ENCODE measurements at regions not wholly inside any gene's neighbourhood (a gene's known extent, or its start where the extent isn't known, plus 50 kb on each side); places are given as distances from the start of the nearest gene placed in this dataset.
"Not testable (repeated sequence)": the region's sequence is repeated elsewhere in the genome, so short reads cannot be mapped to it uniquely, and the experiment has no call there.

DNA sequence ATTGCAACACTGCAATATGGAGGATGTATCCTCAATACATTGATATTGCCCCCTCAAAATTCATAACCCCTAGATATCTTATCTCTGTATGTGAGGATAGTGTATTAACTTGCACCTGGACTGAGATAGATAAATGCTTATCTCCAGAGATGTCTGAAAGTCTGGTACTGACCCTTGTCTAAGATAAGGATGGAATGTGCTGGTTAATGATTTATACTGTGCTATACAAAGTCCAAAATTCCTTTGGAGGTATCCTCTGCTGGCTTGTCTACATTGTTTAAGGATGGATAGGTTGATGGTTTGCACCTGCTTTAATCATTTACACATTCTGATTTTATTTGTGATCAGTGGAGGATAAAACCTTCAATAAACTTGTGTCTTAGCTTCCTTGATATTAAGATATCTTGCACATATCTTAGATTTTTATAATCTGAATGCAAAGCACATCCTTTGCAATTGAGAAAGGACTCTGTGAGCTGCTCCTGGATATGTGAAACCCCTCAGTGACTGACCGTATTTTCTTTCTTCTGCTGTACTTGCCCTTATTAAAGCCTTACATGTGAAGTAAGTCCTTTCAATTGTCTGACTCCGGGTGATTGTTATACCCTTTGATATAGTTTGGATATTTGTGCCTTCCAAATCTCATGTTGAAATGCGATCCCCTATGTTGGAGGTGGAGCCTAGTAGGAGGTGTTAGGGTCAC lies 430.3 kb upstream of the MAOA start:
- no peak for DNase-seq (ENCODE audit: low read depth)

DNA sequence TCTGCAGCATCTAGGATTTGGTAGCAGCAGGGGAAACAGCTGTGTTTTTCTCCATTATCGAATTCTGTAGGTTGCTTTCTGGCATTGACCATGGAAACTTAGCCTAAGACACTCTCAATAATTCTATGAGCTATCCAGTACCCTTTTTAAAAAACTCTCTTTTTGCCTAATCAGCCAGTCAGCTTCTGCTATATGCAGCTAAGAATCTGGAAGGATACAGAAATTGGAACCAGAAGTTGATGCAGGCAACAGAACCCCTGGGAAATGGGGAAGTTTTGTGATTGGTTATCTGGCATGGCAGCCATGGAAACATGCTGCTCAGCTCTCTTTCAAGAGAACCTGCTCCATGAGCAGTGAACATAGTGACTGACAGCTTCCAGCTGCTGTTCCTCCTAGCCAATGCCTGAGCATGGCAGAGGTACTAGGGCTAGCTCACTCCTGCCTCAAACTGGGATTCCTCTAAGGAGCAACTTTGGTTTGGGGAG lies 417.6 kb upstream of the MAOA start:
- DNase-seq (ENCODE audit: low read depth): no peak

DNA sequence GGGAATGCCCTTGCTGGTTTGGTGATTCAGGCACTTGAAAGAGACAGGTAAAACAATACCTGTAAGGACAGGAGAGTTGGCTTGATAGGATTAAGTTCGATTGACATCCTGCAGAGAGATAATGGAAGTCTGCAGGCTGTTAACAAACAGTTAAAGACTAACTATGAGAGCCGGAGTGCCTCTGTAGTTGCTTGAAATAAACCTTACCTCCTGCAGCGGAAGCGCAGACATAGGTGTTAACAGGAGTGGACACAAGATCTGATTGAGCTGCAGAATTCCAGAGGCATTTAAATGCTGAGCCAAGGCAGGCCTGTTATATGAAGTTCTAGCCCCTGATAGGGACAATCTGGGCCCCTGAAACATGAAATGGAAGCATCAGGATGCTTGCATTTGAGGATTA lies 416.7 kb upstream of the MAOA start:
- DNase-seq (ENCODE audit: low read depth): no peak

DNA sequence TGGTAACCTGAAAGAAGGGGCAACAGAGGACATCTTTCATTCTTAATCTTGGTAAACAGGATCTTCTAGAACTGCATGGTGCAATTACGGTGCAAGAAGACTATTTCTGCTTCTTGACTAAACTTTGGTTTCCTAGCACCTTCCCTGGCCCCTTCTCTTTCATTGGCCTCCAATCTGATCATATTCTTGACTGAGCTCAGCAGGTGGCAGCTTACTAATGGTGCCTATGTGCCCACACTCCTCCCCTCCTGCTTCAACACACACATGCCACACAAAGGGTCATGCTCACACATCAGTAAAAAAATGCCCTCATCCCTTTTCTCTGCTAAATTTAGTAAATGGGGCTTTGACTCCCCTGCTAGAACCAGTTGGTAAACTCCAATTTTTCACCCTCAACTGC lies 400.5 kb upstream of the MAOA start:
- DNase-seq (ENCODE audit: low read depth): no peak

DNA sequence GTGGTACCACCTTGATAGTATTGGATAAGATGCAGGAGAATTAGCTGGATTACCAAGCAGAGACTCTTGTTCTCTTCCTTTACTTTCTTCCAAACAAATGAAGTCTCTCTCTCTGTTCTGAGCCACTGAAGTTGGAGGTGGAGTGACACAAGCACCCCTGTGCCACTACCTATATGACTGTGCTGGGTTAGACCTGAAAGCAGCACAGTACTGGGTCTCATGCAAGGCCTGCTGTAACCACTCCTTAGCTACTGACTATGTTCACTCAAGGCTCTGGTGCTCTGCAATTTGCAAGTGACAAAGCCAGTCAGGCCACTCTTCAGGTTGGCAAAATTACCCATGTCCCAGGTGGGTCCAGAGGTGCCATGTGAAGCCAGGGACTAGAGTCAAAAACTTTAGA lies 389.6 kb upstream of the MAOA start:
- DNase-seq (ENCODE audit: low read depth): no peak

DNA sequence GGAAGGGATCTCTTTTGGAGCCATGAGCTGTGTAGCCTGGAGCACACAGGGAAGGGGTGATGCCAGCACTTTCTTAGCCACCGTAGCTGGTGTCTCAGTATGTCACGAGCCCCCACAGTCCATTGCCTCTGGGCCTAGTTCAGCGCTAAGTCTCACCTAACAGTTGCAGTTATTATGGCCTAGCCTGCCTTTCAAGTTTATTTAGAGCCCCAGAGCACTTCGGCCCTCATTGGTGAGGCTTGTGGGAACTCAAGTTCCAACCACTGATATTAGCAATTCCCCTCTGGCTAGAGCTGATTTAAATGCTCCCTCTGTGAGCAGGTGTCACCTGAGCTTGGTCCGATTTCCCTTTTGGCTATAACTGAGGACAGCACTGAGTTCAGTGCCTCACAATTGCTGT lies 388.4 kb upstream of the MAOA start:
- no peak for DNase-seq (ENCODE audit: low read depth)

DNA sequence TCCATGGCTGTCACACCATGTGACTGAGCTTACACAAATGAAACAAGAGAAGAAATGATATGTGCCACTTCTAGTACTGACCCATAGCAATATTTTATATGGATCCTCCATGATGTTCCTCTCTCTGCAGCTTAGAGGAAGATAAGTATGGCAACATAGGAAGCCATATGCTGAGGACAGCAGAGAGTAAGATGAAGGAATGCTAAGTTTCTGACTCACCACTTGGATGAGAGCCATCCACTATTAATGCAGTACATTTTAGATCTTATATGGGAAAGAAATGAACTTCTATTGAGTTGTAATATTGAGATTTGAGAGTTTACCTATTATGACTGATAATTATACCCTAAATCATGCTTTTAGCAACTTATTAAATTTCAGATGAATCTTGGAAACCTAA lies 386.9 kb upstream of the MAOA start:
- no peak for DNase-seq (ENCODE audit: low read depth)

DNA sequence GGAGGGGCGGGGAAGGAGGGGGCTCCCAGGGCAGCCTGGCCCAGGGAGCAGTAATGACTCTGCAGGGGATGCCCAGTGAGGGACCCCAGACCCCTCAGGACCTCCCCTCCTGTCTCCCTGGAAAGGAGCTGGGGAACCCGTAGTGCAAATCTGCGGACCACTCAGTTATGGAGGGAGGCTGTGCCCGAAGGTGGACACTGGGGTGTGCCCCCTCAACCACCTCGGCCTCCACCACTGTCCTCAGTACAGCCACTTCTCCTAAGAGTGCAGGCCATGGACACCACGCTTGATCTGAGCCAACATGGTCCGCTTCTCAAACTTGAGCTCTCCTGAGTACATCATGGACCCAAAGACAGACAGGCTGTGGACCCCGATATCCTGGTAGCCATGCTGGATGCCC lies 378.2 kb upstream of the MAOA start:
- DNase-seq (ENCODE audit: low read depth): no peak

DNA sequence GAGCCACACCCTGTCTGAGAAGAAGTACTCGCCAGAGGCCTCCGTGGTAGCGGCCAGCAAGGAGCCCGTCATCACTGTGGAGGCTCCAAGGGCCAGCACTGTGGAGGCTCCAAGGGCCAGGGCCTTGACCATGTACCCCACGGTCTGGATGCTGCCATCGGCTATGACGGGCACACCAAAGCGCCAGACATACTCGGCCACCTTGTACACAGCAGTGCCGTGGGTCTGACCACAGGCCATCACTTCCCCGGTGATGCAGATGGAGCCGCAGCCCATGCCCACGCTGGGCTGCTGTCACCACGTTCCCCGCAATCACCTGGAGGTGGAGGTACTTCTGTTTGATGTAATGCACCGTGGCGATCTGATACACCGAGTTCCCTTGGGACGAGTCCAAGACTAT lies 377.7 kb upstream of the MAOA start:
- no peak for DNase-seq (ENCODE audit: low read depth)

DNA sequence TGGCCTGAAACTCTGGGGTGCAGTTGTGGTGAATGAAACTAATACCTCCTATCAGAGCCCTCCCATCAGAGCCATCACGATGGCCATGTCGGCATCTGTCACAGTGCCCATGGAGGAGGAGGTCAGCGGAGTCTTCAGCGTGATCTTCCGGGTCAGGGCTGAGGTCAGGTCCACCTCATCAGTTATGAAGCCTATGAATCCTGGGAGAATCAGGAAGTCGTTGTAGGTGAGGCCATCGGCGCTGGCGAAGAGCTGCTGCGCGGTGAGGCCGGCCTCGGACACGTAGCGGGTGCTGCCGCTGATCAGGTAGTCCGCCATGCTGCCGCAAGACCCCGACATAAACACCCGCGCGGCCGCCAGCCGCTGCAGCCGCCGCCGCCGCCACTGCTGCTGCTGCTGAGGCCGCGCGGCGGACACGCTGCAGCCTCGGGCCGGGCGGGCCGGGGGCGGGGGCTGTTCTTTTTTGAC lies 376.7 kb upstream of the MAOA start:
- DNase-seq (ENCODE audit: low read depth): no peak

DNA sequence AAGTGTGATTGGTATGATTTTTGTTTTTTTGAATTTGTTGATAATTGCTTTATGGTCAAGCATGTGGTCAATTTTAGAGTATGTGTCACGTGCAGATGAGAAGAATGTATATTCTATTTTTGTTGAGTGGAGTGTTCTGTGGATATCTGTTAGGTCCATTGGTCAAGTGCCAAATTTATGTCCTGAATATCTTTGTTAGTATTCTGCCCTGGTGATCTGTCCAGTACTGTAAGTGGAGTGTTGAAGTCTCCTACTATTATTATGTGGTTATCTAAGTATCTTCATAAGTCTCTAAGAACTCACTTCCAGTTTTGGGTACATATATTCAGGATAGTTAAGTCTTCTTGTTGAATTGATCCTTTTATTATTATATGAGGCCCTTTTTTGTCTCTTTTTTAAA lies 372.9 kb upstream of the MAOA start:
- no peak for DNase-seq (ENCODE audit: low read depth)

DNA sequence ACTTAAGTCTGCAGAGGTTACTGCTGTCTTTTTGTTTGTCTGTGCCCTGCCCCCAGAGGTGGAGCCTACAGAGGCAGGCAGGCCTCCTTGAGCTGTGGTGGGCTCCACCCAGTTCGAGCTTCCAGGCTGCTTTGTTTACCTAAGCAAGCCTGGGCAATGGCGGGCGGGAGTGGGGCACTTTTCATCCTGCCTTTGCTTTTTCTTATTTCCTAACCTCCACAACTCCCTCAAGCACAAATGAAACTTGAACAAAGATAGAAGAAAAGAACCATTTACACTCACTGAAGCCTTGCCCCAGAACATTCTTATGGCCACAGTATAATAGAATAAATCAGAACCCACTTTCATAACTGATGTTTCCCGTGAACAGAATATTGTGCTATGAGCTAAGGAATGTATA lies 344.5 kb upstream of the MAOA start:
- DNase-seq (ENCODE audit: low read depth): not testable (repeated sequence)

DNA sequence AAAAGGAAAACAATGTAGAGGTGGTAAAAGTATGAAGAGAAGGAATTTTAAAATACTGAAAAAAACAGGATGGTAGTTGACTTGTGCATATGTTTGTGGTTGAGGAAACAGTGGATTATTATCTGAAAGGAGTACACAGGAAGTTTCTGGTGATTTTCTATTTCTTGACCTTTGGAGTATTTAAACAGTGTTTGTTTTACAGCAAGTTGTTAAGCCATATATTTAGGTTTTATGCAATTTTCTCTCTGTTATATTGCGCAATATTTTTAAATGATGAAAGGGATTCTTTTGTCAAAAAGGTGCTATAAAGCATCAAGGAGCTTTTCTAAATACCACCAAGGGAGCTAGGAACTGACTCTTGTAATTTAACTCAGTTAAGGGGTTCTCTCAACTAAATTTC lies 343.1 kb upstream of the MAOA start:
- no peak for DNase-seq (ENCODE audit: low read depth)

DNA sequence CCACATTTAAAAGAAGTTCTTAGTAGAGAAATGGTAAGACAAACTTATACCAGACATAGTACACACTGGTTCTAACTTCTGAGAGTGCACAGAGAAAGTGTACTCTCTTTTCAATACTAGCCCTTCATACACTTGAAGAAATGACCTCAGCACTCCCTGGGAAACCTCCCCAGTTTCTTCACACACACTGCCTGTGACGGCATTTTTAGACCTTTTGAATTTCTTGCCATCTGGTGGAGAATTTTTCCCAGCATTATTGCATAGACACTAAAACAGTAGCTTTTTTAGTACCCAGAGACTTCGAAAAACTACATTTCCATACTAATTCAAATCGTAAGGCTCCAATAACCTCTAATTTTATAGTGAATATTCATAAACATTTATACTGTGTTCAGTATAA lies 341.6 kb upstream of the MAOA start:
- no peak for DNase-seq (ENCODE audit: low read depth)

DNA sequence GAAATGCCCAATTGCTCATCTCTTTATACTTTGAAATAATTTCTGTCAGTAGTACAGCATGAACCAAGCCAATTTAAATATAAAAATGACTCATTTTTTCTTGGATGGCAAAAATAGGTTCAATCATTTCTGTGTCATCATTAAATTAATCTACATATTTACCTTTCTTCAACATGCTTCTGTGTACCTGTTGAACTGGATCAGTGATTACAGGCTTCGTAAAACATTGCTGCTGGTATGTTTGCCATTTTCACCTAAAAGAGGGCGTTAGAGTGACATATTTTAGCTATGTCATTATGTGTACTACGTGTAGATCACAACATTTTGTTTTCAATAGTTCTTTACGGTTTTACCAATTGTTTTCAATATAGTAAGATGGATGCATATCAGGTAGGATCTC lies 340.5 kb upstream of the MAOA start:
- DNase-seq (ENCODE audit: low read depth): no peak

DNA sequence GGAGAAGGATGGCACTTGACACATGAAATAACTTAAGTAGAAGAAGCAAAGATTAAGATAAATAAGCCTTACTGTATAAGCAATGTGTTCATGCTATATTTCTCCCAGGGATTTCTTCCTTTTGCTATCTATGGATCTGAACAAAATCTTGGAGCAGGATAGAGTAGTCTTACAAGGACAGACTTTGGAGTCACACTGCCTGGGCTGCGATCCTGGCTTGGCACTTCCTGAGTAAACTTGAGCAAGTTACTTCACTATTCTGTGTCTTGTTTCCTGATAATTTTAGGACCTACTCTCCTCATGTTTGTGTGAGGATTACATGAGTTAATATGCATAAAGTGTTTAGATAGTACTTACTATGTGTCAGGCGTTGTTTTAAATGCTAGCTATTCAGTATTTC lies 340.0 kb upstream of the MAOA start:
- DNase-seq (ENCODE audit: low read depth): no peak

DNA sequence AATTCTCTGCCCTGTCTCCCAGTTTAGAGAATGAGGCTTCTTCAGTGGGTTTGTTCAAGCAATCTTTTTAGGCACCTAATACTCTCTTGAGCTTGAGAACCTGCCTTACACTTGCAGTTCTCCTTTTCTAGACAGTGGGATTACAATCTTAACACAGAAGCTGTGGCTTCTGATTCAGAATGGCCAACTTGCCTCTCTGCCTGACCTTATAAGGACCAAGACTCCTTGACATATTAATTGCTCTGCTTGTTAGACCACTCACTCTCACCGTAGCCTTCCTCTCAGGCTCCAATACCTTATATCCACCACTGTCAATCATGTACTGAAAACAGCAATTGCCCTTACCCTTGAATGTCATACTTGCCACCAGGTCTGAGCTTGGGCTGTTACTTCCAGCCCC lies 338.7 kb upstream of the MAOA start:
- no peak for DNase-seq (ENCODE audit: low read depth)

DNA sequence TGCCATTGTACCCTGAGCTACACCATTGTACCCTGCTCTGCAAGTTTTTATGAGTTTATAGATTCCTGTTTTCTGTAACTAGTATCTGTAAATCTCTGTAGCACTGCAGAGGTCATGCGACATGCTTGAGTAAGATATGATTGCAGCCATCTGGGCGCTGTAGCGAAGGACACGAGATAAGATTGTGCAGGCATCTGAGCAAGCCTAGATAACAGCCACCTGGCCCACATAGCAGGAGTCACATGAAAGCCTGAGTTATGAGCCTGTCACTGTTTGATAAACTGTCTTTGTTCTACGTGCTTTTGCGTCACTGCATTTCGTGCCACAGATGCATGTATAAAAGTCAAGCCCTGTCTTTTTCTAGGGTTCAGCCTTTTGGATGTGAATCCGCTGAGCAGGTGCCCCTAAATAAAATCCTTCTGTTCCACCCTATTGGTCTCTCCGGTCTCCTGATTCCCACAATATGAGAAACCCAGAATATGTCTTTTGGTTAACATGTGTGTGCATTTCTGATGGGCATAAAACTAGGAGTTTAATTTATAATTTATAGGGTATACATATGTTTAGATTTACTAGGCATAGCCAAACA lies 327.6 kb upstream of the MAOA start:
- no peak for DNase-seq (ENCODE audit: low read depth)

DNA sequence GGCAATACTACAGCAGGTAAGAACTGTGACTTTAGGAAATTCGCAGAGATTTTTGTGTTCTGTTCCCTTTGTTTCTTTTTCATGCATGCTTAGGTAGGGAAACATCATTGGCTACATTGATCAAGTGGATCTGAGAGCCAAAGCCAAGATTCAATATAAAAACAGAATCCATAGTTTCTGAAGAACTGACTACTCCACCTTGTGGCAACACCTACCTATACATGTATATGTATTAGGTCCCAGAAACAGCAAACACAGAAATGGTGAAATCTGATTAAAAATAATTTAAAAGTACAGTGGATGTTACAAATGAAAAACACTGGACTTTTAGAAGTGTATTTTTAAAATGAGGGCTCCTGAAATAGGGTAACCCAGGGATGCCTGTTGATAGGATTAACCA lies 322.6 kb upstream of the MAOA start:
- DNase-seq (ENCODE audit: low read depth): no peak

DNA sequence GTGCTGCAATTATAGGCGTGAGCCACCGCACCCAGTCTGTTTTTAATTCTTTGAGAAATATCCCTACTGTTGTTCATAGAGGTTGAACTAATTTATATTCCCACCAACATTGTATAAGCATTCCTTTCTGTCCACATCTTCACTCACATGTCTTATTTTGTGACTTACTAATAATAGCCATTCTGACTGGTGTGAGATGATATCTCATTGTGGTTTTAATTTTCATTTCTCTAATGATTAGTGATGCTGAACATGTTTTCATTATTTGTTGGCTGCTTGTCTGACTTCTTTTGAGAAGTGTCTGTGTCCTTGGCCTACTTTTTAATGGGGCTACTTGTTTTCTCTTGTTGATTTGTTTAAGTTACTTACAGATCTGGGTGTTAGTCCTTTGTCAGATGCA lies 310.9 kb upstream of the MAOA start:
- DNase-seq (ENCODE audit: low read depth): no peak

DNA sequence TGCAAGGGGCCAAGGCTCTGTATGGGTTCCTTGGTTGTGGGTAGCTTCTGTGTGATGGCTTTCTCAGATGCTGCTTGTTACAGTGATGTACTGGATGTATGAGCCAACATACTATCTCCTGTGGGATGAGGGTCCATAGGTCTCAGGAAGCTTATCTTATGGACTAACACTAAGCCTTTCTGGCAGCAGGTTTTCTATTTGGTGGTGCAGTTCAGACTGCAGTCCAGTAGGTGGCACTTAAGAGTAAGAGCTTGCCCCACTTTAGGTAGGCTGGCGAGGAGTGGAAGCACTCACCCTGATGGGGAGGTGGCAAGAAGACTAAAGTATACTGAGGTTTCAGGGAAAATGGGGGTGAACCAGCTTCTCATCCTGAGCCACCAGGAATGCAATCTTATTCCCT lies 306.7 kb upstream of the MAOA start:
- DNase-seq (ENCODE audit: low read depth): no peak

DNA sequence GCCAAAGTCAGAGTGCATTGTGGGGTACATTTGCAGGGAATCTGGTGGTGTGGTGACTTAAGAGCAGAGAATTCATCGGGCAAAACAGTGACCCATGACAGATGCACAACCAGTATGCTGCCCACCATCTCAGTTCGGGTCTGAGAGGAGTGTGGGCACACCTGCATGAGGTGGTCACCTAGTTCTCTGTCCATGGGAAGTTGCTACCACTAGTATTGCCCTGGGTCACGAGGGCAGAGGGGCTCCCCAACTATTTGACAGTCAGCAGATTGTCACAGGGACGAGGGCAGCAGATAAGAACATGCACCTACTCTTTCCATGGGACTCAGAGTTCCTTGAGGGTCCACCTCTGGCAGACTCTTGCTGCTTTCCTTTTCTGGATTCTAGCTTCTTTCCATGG lies 305.2 kb upstream of the MAOA start:
- DNase-seq (ENCODE audit: low read depth): no peak

DNA sequence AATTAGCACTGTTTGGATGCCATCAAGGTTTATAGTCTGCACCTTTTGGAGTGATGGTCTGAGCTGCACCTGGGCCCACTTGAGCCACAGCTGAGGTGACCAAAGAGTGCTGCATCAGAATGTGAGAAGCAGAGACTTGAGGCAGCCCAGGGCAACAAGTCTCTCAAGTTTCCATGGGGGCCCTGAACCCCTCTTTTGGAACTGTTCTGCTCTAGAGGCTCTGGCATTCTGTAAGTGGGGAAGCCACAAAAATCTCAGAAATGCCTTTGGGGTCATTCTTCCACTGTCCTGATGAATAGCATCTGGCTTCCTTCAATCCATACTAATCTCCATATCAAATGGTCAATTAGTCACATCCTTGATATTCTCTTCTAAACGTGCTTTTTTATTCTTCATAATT lies 298.4 kb upstream of the MAOA start:
- no peak for DNase-seq (ENCODE audit: low read depth)

DNA sequence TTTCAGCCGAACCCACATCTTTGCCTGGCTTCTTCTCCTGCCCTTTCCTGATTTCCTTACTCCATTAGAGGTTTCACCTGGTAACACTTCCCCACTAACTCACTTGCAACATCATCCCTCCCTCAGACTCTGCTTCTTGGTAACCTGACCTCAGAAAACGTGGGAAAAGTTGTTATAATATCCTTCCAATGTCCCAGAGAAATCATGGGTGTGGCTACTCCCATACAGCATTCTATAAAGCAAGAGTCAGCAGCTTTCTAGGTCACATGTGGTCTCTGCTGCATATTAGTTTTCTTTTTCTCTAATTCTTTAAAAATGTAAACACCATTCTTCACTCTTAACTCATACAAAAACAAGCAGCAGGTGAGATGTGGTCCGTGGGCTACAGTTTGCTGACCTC lies 283.1 kb upstream of the MAOA start:
- no peak for DNase-seq (ENCODE audit: low read depth)

Data from RPMI7951 (cell line).